Posterior vena cava (tissue), 2 donors: ENCODE measurements at regions not wholly inside any gene's neighbourhood (a gene's known extent, or its start where the extent isn't known, plus 50 kb on each side); places are given as distances from the start of the nearest gene placed in this dataset.

Experiments
- DNase-seq: peaks from one replicate; pipeline ENCODE4 v3.0.0-alpha.2; 2020; ENCODE audit warnings: low spot score
- intact Hi-C, 2 donors: fragments of 100-400 bp; cut with DNase I; formaldehyde crosslinking; loops; one replicate each; pipeline versions ENCODE4 v1.14.1 to v1.14.2; 2022 to 2023
- donor health status: DM: yes; HTN: yes; CAD: no.
- donor health status: DM: yes; HTN: yes; CAD: no.

- intact Hi-C loops: no loop called here
- DNase-seq: no peak
Measured at GRCh38 chr7:106794276-106795083, 70.6 kb upstream of the PIK3CG start.

DNA sequence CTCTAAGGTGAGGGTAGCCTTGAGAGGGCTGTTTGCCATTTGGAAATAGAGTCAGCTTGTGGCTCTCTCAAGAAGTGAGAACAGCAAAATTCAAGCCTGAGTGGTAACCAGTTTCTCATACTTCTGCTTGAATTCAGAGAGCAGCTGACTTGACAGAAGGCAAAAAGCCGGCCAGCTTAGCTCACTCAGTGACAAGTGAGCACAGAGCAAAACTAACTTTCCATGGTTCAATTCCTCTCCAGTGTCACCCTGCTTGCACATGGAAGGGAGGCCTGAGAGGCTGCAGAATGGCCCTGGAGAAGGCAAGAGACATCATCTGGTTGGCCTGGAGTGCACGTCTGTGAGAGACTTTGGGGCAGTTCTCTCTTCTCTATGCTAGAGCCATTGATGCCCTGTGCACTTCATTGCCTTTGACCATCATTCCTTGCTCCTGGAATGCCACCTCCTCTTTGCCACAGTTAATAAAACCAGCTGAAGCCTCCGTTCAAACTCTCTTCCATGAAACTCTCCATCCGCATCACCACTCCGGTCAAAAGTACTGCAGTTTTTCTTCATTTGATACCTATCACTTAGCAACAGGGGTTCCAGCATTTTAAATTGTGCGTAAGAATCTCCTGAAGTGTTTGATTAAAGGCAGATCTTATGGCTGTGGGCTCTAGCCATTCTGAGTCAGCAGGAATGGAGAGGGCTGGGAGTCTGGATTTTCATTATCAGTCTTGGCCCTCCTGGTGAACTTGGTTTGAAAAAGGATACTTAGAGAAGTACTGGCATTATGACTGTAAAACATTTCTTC, 69.8 kb upstream of the PIK3CG start:
- DNase-seq: no peak
- intact Hi-C loops: no loop called here

DNA sequence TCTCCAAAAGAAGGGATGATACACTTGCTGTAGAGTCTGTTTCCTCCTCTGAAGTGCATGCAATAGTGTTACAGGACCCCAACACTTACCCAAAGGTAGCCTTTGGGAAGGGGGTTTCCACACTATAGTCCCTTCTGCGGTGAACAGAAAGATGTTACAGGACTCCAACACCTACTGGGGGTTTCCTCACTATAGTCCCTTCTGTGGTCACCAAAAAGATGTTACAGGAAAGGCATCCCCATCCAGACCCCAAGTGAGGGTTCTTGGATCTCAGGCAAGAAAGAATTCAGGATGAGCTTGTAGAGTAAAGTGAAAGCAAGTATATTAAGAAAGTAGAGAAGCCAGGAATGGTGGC, 69.2 kb upstream of the PIK3CG start:
- intact Hi-C loops: no loop called here
- DNase-seq: no peak

DNA sequence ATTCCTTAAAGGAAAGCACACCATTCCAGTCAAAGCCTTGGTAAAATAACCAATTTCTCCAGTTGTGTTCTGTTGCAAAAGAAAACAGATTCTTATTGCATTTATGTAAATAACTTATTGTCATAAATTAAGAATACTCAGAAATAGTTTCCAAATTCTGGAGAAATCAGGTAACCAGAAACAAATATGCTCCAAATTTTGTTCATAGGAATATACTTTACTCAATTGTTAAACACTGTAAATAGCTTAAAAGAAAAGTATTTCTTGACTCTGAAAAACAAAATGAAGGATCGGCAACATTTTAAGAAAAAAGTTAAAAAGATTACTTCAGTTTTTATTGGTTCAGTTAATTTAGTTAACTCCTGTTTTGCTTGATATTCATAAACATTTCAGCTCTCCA, 67.1 kb upstream of the PIK3CG start:
- intact Hi-C loops: no loop called here

DNA sequence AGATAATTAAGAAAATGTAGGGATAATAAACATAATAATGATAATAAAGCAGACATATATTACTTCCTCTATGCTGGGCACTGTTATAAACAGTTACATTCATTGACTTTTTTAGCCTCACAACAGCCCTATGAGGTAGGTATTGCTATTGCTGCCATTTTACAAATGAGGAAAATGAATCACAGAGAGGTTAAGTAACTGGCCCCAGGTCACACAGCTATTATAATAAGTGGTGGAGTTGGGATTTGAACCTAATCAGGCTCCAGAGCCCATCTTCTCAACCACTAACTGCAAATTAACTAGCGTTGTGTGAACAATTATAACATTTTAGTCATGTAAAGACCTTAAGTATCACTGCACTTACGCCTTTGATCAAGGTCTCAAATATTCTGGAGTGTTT, 62.5 kb upstream of the PIK3CG start:
- DNase-seq: no peak
- intact Hi-C loops: no loop called here

More for the DNA sequence above, 67.1 kb upstream of the PIK3CG start:
- no peak for DNase-seq

DNA sequence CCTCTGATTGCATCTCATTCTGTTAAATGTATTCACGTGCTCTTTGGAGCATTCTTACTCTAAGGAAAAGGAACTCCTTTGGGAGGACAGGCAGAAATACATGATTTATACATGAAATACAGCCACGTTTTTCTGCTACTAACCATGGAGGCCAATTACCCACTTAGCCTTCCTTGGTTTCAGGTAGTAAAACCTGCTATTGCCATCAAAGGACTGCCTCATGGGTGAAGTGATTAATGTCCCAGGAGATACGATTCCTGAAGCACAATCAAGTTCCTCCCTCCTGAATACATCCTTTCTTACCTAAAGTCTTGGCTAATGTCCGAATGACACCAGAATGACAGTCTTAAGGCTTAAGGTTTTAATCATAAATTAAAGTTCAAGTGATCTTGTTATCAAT, 58.5 kb upstream of the PIK3CG start:
- intact Hi-C loops: loop anchor here in 1 of 2 donors (5.0 kb wide), 1 partner anchor 1616 kb away; no protein-coding TSS in a partner anchor

GRCh38 chr7:106807474-106807873, 57.6 kb upstream of the PIK3CG start:
- intact Hi-C loops: loop anchor here in 1 of 2 donors (5.0 kb wide), 1 partner anchor 1615 kb away; no protein-coding TSS in a partner anchor
- no peak for DNase-seq

More for the DNA sequence above, 58.5 kb upstream of the PIK3CG start:
- DNase-seq: no peak

DNA sequence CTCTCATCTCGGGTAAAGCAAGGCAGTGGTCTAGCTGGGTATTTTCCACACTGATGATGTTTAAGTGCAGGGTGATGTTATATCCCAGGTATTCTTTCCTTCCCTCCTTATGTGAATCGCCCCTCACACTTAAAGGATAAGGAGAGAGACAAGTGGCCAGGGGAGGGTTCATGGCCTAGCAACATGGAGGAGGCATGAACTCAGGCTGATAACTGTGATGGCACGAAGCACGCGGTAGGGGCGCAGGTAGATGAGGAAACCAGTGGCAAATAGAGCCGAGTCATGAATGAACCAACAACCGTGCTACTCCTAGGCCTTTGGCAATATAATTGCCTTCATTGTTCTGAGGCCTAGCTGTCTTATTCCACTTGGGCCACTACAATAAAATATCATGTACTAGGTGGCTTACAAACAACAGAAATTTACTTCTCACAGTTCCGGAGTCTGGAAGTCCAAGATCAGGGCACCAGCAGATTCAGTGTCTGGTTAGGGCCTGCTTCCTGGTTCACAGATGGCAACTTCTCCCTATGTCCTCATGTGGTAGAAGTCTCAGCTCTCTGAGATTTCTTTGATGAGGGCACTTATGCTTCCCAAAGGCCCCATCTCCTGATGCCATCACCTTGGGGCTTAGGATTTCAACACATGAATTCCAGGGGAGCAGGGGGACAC, 56.0 kb upstream of the PIK3CG start:
- DNase-seq: no peak
- intact Hi-C loops: loop anchor here in 1 of 2 donors (5.0 kb wide), 1 partner anchor 1613 kb away; no protein-coding TSS in a partner anchor

- intact Hi-C loops: no loop called here
- no peak for DNase-seq
Measured at GRCh38 chr7:106811472-106811871, 53.6 kb upstream of the PIK3CG start.

DNA sequence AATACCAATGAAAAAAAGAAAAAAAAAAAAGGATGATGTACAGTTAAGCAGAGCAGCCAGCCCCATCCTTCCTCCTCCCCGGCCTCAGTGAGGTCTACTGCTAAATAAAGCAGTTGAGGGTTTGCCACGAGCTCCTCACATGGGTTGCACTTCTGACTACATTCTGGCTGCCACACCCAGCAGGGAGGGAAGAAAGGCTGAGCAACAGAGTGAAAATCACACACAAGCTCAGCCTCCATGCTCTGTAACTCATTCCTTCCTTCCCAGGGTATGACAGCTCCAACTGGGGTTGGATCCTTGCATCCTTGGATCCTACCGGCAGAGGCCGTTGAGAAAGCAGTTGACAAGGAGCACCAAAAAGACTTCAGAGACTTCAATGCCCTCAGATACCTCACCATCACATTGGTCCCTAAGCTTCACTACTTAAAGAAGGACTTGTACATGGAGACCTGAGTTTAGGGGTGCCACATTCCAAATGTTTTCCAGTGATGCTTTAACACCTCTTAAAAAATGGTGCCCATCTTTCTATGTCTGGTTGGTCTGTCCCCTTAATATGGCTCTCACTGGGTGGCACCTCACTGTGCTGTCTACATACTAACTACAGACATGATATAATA, 52.9 kb upstream of the PIK3CG start:
- no peak for DNase-seq
- intact Hi-C loops: no loop called here

DNA sequence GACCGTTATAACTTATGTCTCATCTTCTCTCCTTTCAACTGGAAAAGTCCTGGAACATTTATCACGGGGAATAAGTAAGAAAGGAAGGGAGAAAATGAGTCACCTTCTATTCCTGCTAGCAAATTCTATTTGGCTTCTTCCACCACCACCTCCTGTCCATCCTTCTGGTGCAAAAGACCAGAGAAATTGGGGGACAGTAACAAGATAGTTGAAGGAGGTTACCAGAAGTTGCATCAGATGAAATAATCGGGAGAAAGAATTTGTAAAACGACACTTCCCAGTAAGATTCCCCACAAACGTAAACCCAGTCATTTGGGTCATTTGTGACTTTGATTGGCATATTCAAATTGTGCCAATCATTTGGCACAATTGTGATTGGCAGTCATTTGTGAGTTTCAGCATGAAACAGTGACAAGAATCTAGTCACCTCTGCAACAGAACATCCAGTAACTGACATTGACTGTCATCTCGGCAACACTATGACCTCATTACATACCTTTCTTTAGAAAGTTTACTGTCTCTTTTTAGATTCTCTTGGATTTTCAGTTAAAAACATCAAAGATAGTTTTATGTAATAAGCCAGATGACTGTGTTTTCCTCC, 51.3 kb upstream of the PIK3CG start:
- intact Hi-C loops: no loop called here
- no peak for DNase-seq

- no peak for DNase-seq
- intact Hi-C loops: no loop called here
Measured at GRCh38 chr7:106814887-106815286, 50.2 kb upstream of the PIK3CG start.
